ENCODE measurements at regions not wholly inside any gene's neighbourhood (a gene's known extent, or its start where the extent isn't known, plus 50 kb on each side); places are given as distances from the start of the nearest gene placed in this dataset.

- DNase-seq (ENCODE audit: low read depth) = no peak
- no peak overlapping the region for H3K4me3 ChIP-seq (ENCODE audit: low read depth, low read length)
- TF ChIP-seq, protein P1, sequence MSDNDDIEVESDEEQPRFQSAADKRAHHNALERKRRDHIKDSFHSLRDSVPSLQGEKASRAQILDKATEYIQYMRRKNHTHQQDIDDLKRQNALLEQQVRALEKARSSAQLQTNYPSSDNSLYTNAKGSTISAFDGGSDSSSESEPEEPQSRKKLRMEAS (IDR thresholded peaks at IDR 0.05; ENCODE audit: low read depth, low read length) = no peak
- TF ChIP-seq, protein P2, sequence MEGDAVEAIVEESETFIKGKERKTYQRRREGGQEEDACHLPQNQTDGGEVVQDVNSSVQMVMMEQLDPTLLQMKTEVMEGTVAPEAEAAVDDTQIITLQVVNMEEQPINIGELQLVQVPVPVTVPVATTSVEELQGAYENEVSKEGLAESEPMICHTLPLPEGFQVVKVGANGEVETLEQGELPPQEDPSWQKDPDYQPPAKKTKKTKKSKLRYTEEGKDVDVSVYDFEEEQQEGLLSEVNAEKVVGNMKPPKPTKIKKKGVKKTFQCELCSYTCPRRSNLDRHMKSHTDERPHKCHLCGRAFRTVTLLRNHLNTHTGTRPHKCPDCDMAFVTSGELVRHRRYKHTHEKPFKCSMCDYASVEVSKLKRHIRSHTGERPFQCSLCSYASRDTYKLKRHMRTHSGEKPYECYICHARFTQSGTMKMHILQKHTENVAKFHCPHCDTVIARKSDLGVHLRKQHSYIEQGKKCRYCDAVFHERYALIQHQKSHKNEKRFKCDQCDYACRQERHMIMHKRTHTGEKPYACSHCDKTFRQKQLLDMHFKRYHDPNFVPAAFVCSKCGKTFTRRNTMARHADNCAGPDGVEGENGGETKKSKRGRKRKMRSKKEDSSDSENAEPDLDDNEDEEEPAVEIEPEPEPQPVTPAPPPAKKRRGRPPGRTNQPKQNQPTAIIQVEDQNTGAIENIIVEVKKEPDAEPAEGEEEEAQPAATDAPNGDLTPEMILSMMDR (IDR thresholded peaks at IDR 0.05; ENCODE audit: low read depth, low read length) = no peak
- TF ChIP-seq POLR2A (IDR thresholded peaks at IDR 0.05; ENCODE audit: extremely low read depth, insufficient read length) (no peak), MYC (IDR thresholded peaks at IDR 0.05; ENCODE audit: low read depth, low read length) (no peak)
Observed at GRCh38 chr18:71437511-71437910, 1106.6 kb downstream of the CBLN2 start.

DNA sequence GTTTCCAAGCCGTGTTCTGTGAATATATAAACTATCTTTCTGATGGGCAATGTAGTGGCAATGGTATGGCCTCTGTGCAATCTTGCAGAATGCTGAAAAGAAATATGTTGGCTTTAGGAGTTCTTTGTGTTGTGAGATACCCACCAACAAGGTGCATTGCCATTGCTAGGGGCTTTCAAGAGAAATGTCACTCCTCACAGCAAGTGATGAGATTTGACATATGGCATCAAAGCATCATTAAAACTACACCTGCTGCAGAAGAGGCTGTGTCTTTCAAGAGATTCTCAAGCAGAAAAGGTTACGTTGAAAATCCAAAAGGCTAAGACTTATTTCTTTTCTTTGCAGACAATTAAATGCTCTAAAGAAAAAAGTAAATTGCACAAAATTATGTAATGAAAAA, 1110.8 kb downstream of the CBLN2 start:
- TF ChIP-seq POLR2A (IDR thresholded peaks at IDR 0.05; ENCODE audit: extremely low read depth, insufficient read length) = no peak
- no peak for TF ChIP-seq MYC (IDR thresholded peaks at IDR 0.05; ENCODE audit: low read depth, low read length)
- TF ChIP-seq, protein P1 (IDR thresholded peaks at IDR 0.05; ENCODE audit: low read depth, low read length) = no peak
- TF ChIP-seq, protein P2 (IDR thresholded peaks at IDR 0.05; ENCODE audit: low read depth, low read length) = no peak
- no peak for DNase-seq (ENCODE audit: low read depth)
- H3K4me3 ChIP-seq (ENCODE audit: low read depth, low read length) = no peak overlapping the region

GRCh38 chr18:71431689-71432088, 1112.5 kb downstream of the CBLN2 start:
- TF ChIP-seq, protein P1 (IDR thresholded peaks at IDR 0.05; ENCODE audit: low read depth, low read length) = no peak
- TF ChIP-seq MYC (IDR thresholded peaks at IDR 0.05; ENCODE audit: low read depth, low read length) (no peak), POLR2A (IDR thresholded peaks at IDR 0.05; ENCODE audit: extremely low read depth, insufficient read length) (no peak)
- TF ChIP-seq, protein P2 (IDR thresholded peaks at IDR 0.05; ENCODE audit: low read depth, low read length) = no peak
- DNase-seq (ENCODE audit: low read depth) = no peak
- H3K4me3 ChIP-seq (ENCODE audit: low read depth, low read length) = no peak overlapping the region

GRCh38 chr18:71431171-71431570, 1113.0 kb downstream of the CBLN2 start:
- no peak for TF ChIP-seq MYC (IDR thresholded peaks at IDR 0.05; ENCODE audit: low read depth, low read length)
- TF ChIP-seq, protein P2 (IDR thresholded peaks at IDR 0.05; ENCODE audit: low read depth, low read length) = no peak
- no peak overlapping the region for H3K4me3 ChIP-seq (ENCODE audit: low read depth, low read length)
- no peak for DNase-seq (ENCODE audit: low read depth)

DNA sequence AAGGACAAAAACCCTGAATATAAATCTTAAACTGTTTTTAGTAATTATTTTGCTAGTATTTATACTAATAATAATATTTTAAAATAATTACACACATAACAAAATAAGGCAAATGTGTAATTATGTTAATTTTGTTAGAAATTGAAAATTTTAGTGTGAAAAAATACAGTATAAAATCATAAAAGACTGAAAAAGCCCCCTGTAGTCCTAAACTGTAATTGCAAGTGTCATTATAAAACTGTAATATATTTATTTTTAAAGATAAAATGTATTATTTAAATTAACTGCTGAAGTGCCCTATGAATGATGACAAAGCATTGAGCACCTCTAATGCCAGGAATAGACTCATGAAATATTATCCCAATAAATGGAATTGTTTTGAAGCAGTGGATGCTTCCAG, 1117.7 kb downstream of the CBLN2 start:
- TF ChIP-seq, protein P1 (IDR thresholded peaks at IDR 0.05; ENCODE audit: low read depth, low read length) = no peak
- TF ChIP-seq MYC (IDR thresholded peaks at IDR 0.05; ENCODE audit: low read depth, low read length) = no peak
- TF ChIP-seq, protein P2 (IDR thresholded peaks at IDR 0.05; ENCODE audit: low read depth, low read length) = no peak
- TF ChIP-seq POLR2A (IDR thresholded peaks at IDR 0.05; ENCODE audit: extremely low read depth, insufficient read length) = no peak
- no peak overlapping the region for H3K4me3 ChIP-seq (ENCODE audit: low read depth, low read length)
- DNase-seq (ENCODE audit: low read depth) = no peak

DNA sequence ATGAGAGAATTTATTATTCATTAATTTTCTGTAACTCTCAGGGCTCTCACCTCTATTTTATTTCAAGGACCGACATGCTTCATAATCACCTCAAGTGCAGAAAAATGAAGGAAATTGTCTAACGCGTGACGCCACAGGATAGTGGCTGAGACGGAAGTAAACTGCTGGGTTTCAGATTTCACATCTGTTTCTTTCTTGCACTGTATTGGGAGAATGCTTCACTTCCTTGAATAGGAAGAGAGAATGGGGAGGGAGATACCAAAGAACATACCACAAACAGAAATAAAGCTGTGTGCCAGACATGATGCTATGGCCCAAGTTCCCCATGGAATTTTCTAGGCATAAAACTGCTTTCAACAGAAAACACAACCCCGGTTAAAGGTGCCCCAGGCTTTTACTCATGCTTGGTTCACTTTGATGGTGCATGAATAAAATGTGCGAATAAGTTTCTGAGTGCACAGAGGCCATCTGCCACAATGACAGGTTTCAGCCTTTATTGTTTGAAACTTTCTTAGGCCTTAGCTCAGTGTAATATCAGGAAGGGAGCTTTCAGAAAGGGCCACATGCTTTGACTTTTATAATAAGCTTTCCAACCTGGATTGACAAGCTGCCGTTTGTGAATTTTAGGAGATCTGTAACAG, 1116.4 kb downstream of the SOCS6 start:
- DNase-seq (ENCODE audit: low read depth) = no peak
- TF ChIP-seq, protein P1 (IDR thresholded peaks at IDR 0.05; ENCODE audit: low read depth, low read length) = no peak
- TF ChIP-seq MYC (IDR thresholded peaks at IDR 0.05; ENCODE audit: low read depth, low read length) (no peak), POLR2A (IDR thresholded peaks at IDR 0.05; ENCODE audit: extremely low read depth, insufficient read length) (no peak)
- TF ChIP-seq, protein P2 (IDR thresholded peaks at IDR 0.05; ENCODE audit: low read depth, low read length) = no peak

More for the DNA sequence above, 1116.4 kb downstream of the SOCS6 start:
- H3K4me3 ChIP-seq (ENCODE audit: low read depth, low read length) = no peak overlapping the region

All from NB4 (cell line).